ENCODE measurements at regions not wholly inside any gene's neighbourhood (a gene's known extent, or its start where the extent isn't known, plus 50 kb on each side); places are given as distances from the start of the nearest gene placed in this dataset.
A peak's percentile ranks its signal among the peaks of the same experiment; 100 is the strongest.

- TF ChIP-seq CTCF (conservative IDR thresholded peaks at IDR 0.05) = no peak
- peaks cover 6% of the 10 kb centered on the region for H3K27me3 Mint-ChIP-seq (ENCODE audit: low read depth)
- H3K27ac Mint-ChIP-seq (ENCODE audit: unreplicated experiment) = no peak overlapping the region
- H3K36me3 Mint-ChIP-seq (ENCODE audit: low read depth) = no peaks in the 10 kb centered on the region
- peaks cover 5% of the 10 kb centered on the region for H3K9me3 Mint-ChIP-seq
- H3K4me1 Mint-ChIP-seq = no peaks in the 10 kb centered on the region
- no peak for DNase-seq (ENCODE audit: low read depth, low spot score)
- no peak overlapping the region for H3K4me3 Mint-ChIP-seq
Measured at GRCh38 chr6:2545383-2546038, 205.2 kb downstream of the MYLK4 start.

- no peak for DNase-seq (ENCODE audit: low read depth, low spot score)
- H3K27ac Mint-ChIP-seq (ENCODE audit: unreplicated experiment) = peak overlapping the region; percentile 19
- H3K27me3 Mint-ChIP-seq (ENCODE audit: low read depth) = peaks cover 6% of the 10 kb centered on the region
- H3K4me1 Mint-ChIP-seq = no peaks in the 10 kb centered on the region
- H3K9me3 Mint-ChIP-seq = no peaks in the 10 kb centered on the region
- TF ChIP-seq CTCF (conservative IDR thresholded peaks at IDR 0.05) = no peak
- no peak overlapping the region for H3K4me3 Mint-ChIP-seq
- H3K36me3 Mint-ChIP-seq (ENCODE audit: low read depth) = no peaks in the 10 kb centered on the region
Measured at GRCh38 chr6:2543321-2543720, 207.4 kb downstream of the MYLK4 start.

- H3K27ac Mint-ChIP-seq (ENCODE audit: unreplicated experiment) = no peak overlapping the region
- H3K9me3 Mint-ChIP-seq = no peaks in the 10 kb centered on the region
- no peak for DNase-seq (ENCODE audit: low read depth, low spot score)
- H3K4me3 Mint-ChIP-seq = no peak overlapping the region
- no peak for TF ChIP-seq CTCF (conservative IDR thresholded peaks at IDR 0.05)
- no peaks in the 10 kb centered on the region for H3K36me3 Mint-ChIP-seq (ENCODE audit: low read depth)
- no peaks in the 10 kb centered on the region for H3K4me1 Mint-ChIP-seq
- H3K27me3 Mint-ChIP-seq (ENCODE audit: low read depth) = peaks cover 6% of the 10 kb centered on the region
Measured at GRCh38 chr6:2542858-2543218, 207.9 kb downstream of the MYLK4 start.

- Mint-ChIP-seq H3K4me3 (no peak overlapping the region), H3K9me3 (no peaks in the 10 kb centered on the region), H3K27me3 (ENCODE audit: low read depth) (peaks cover 6% of the 10 kb centered on the region), H3K36me3 (ENCODE audit: low read depth) (no peaks in the 10 kb centered on the region), H3K27ac (ENCODE audit: unreplicated experiment) (no peak overlapping the region), H3K4me1 (no peaks in the 10 kb centered on the region)
- no peak for TF ChIP-seq CTCF (conservative IDR thresholded peaks at IDR 0.05)
- no peak for DNase-seq (ENCODE audit: low read depth, low spot score)
Measured at GRCh38 chr6:2542101-2542857, 208.4 kb downstream of the MYLK4 start.

- no peak for DNase-seq (ENCODE audit: low read depth, low spot score)
- TF ChIP-seq CTCF (conservative IDR thresholded peaks at IDR 0.05) = no peak
- H3K27me3 Mint-ChIP-seq (ENCODE audit: low read depth) = peaks cover 3% of the 10 kb centered on the region
- no peaks in the 10 kb centered on the region for H3K4me1 Mint-ChIP-seq
- H3K4me3 Mint-ChIP-seq = no peak overlapping the region
- peaks cover 7% of the 10 kb centered on the region for H3K9me3 Mint-ChIP-seq
- no peak overlapping the region for H3K27ac Mint-ChIP-seq (ENCODE audit: unreplicated experiment)
- no peaks in the 10 kb centered on the region for H3K36me3 Mint-ChIP-seq (ENCODE audit: low read depth)
Measured at GRCh38 chr6:2536451-2536850, 214.3 kb downstream of the MYLK4 start.

Data from neural crest cell (in vitro differentiated cells).